SK-N-SH (cell line): ENCODE measurements at regions not wholly inside any gene's neighbourhood (a gene's known extent, or its start where the extent isn't known, plus 50 kb on each side); places are given as distances from the start of the nearest gene placed in this dataset.

Source experiments
- CTCF ChIA-PET: fragments of 300-600, 350-600 bp; formaldehyde crosslinking; extraction: SDS; loops from one replicate; lab custom pipeline; 2021; lab: Yijun Ruan, JAX
- POLR2A ChIA-PET: fragments of 350-600 bp; sonication (Branson Sonifier 250); formaldehyde crosslinking; extraction: SDS; loops from one replicate; lab custom pipeline; 2020; ENCODE audit warnings: antibody characterized with exemption, inconsistent platforms; lab: Yijun Ruan, JAX
- DNase-seq: peaks from one replicate; pipeline ENCODE4 v3.0.0; 2012
- H2AFZ ChIP-seq: fragments of 200-600 bp; sonication (generic); 2 replicates; pipeline ENCODE4 v1.8.1; 2016; ENCODE audit warnings: antibody characterized with exemption, mild to moderate bottlenecking, low read depth
- H3F3A ChIP-seq: fragments of 200-600 bp; sonication (generic); replicated peaks from 2 replicates; pipeline ENCODE3; 2016; ENCODE audit warnings: antibody characterized with exemption, mild to moderate bottlenecking; ENCODE audit not compliant: insufficient read depth
- H3K27ac ChIP-seq, 2 experiments: fragments of 200-500 bp in 1 of 2; fragments of 200-600 bp in 1 of 2; sonication (Bioruptor generic) in 1 of 2; sonication (generic), shearing (Covaris generic) in 1 of 2; 2 replicates each; pipeline versions ENCODE4 v1.5.1 to v1.6.1; 2014 to 2016; ENCODE audit warnings: low read depth in 2 of 2, inconsistent platforms in 1 of 2, low read length in 1 of 2, mild to moderate bottlenecking in 1 of 2, mixed read lengths in 1 of 2
- H3K27me3 ChIP-seq: fragments of 200-600 bp; sonication (generic), shearing (Covaris generic); 2 replicates; pipeline ENCODE4 v1.6.1; 2016; ENCODE audit warnings: mixed run types; ENCODE audit not compliant: insufficient read depth
- H3K36me3 ChIP-seq, 2 experiments: fragments of 200-500 bp in 1 of 2; fragments of 200-600 bp in 1 of 2; sonication (Bioruptor generic) in 1 of 2; sonication (generic) in 1 of 2; replicated peaks in 1 of 2; 2 replicates each; pipeline versions ENCODE3 to v1.5.1; 2014 to 2016; ENCODE audit warnings: low read length in 1 of 2, mild to moderate bottlenecking in 1 of 2; ENCODE audit not compliant: insufficient read depth in 2 of 2, control insufficient read depth in 1 of 2
- H3K4me1 ChIP-seq, 2 experiments: fragments of 200-500 bp in 1 of 2; fragments of 200-600 bp in 1 of 2; sonication (Bioruptor generic) in 1 of 2; sonication (generic), shearing (Covaris generic) in 1 of 2; 2 replicates each; pipeline versions ENCODE4 v1.5.1 to v1.6.1; 2014 to 2016; ENCODE audit warnings: low read depth in 1 of 2, low read length in 1 of 2, mixed run types in 1 of 2; ENCODE audit not compliant: insufficient read depth in 2 of 2, control insufficient read depth in 1 of 2
- H3K4me2 ChIP-seq: fragments of 200-600 bp; sonication (generic), shearing (Covaris generic); 2 replicates; pipeline ENCODE4 v1.6.1; 2017; ENCODE audit warnings: mixed run types
- H3K4me3 ChIP-seq, 2 experiments: fragments of 200-500 bp in 1 of 2; fragments of 200-600 bp in 1 of 2; sonication (Bioruptor generic) in 1 of 2; sonication (generic), shearing (Covaris generic) in 1 of 2; 2 replicates each; pipeline versions ENCODE4 v1.5.1 to v1.8.1; 2014 to 2016; ENCODE audit warnings: low read depth in 2 of 2, inconsistent platforms in 1 of 2, low read length in 1 of 2, mild to moderate bottlenecking in 1 of 2, mixed read lengths in 1 of 2, moderate library complexity in 1 of 2
- H3K79me2 ChIP-seq: fragments of 200-600 bp; sonication (generic); 2 replicates; pipeline ENCODE4 v1.8.1; 2017; ENCODE audit warnings: mild to moderate bottlenecking; ENCODE audit not compliant: insufficient read depth
- H3K9ac ChIP-seq: fragments of 200-600 bp; sonication (generic); 2 replicates; pipeline ENCODE4 v1.6.1; 2017; ENCODE audit warnings: mixed run types
- H3K9me2 ChIP-seq: fragments of 200-600 bp; sonication (generic); 2 replicates; pipeline ENCODE4 v1.6.1; 2017; ENCODE audit warnings: mixed run types
- H3K9me3 ChIP-seq: fragments of 200-600 bp; sonication (generic); 2 replicates; pipeline ENCODE4 v1.6.1; 2017; ENCODE audit warnings: mixed run types, mild to moderate bottlenecking, moderate library complexity
- H4K20me1 ChIP-seq: fragments of 200-600 bp; sonication (generic); 2 replicates; pipeline ENCODE4 v1.6.1; 2017; ENCODE audit warnings: mild to moderate bottlenecking, mixed run types; ENCODE audit not compliant: insufficient read depth
- EP300 ChIP-seq, 2 experiments: IDR thresholded peaks; 2 replicates each; pipeline versions ENCODE4 v1.4.0 to v1.6.1; 2012; ENCODE audit warnings: borderline replicate concordance in 1 of 2, low read depth in 1 of 2, low read length in 1 of 2
- EZH2phosphoT487 ChIP-seq: fragments of 200-600 bp; sonication (generic); IDR thresholded peaks from 2 replicates; pipeline ENCODE4 v1.6.1; 2017; ENCODE audit warnings: low read depth, mixed run types, mild to moderate bottlenecking, antibody characterized with exemption, moderate library complexity, borderline replicate concordance
- FOXJ3 ChIP-seq: sonication (generic); formaldehyde crosslinking; IDR thresholded peaks from 2 replicates; pipeline ENCODE4 v1.5.1; 2020; ENCODE audit warnings: mild to moderate bottlenecking, missing genetic modification reagents
- GATA2 ChIP-seq: sonication (generic); formaldehyde crosslinking; IDR thresholded peaks from 2 replicates; pipeline ENCODE4 v1.5.0; 2020; ENCODE audit warnings: mild to moderate bottlenecking, missing genetic modification reagents
- IRF3 ChIP-seq: fragments of 150-350 bp; IDR thresholded peaks from 2 replicates; pipeline ENCODE4 v1.6.1; 2016; ENCODE audit warnings: mild to moderate bottlenecking, low read depth, low read length
- MEF2A ChIP-seq: IDR thresholded peaks from 2 replicates; pipeline ENCODE4 v1.4.0; 2012; ENCODE audit warnings: low read depth, borderline replicate concordance
- PBX3 ChIP-seq: IDR thresholded peaks from 2 replicates; pipeline ENCODE4; 2012
- RCOR1 ChIP-seq: fragments of 150-350 bp; IDR thresholded peaks from 2 replicates; pipeline ENCODE4 v1.6.1; 2017; ENCODE audit warnings: antibody characterized with exemption, low read length
- SIN3A ChIP-seq: IDR thresholded peaks from 2 replicates; pipeline ENCODE4 v1.6.1; 2012; ENCODE audit warnings: low read depth, mild to moderate bottlenecking, low read length, moderate library complexity, borderline replicate concordance
- SMC3 ChIP-seq: IDR thresholded peaks from 2 replicates; pipeline ENCODE4 v1.6.1; 2012; ENCODE audit warnings: low read depth, low read length, improper control_type of control experiment
- TAF1 ChIP-seq: IDR thresholded peaks from 2 replicates; pipeline ENCODE4 v1.6.1; 2012; ENCODE audit warnings: low read depth, mild to moderate bottlenecking, low read length, moderate library complexity, borderline replicate concordance
- TCF12 ChIP-seq: IDR thresholded peaks from 2 replicates; pipeline ENCODE4 v1.4.0; 2012
- USF1 ChIP-seq: IDR thresholded peaks from 2 replicates; pipeline ENCODE4 v1.4.0; 2012; ENCODE audit warnings: low read depth, borderline replicate concordance
- YY1 ChIP-seq: IDR thresholded peaks from 2 replicates; pipeline ENCODE4 v1.4.0; 2012; ENCODE audit warnings: low read depth, mild to moderate bottlenecking
- WGBS: methylation state at CpG from one replicate; pipeline ENCODE4 v1.1.6; 2017; ENCODE audit warnings: low lambda C conversion rate; 5-methylcytosine and 5-hydroxymethylcytosine counted together
- TF ChIP-seq, protein P1 (sequence below): fragments of 150-350 bp; IDR thresholded peaks from 2 replicates; pipeline ENCODE4 v1.6.1; 2017; ENCODE audit warnings: antibody characterized with exemption, low read length, low read depth, borderline replicate concordance

DNA sequence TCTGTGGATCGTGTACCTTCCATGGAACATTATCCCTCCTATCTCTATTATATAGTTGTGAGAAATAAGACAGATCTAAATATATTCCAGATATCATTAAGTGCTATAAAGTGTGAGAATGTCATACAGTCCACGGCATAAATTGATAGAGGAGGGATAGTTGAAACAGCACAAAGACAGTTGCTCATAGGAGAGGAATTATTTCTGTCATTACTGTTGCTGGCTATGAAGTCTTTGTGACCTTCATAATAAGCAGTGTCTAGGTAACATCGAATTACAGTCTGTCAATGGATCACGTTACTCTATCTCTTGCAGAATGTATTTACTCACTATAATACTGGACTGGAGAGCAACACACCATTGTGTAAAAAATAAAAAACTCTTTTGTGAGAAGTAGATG lies 671.5 kb upstream of the PCDH20 start:
- H3K4me2 ChIP-seq = no peak overlapping the region
- no peaks in the 10 kb centered on the region for H3K27me3 ChIP-seq
- no peaks in the 10 kb centered on the region for H4K20me1 ChIP-seq
- TF ChIP-seq TCF12 (no peak), USF1 (no peak), IRF3 (no peak), SMC3 (no peak)
- H3K36me3 ChIP-seq = no peaks in the 10 kb centered on the region
- H3K79me2 ChIP-seq = no peaks in the 10 kb centered on the region
- WGBS = 28% methylated on average over 4 of the region's 4 CpGs
- H3K4me3 ChIP-seq = no peak overlapping the region
- CTCF ChIA-PET = no interaction called here
- no peaks in the 10 kb centered on the region for H3K4me1 ChIP-seq
- H3K9me3 ChIP-seq = no peaks in the 10 kb centered on the region
- no peak overlapping the region for H3K9ac ChIP-seq
- no peak for DNase-seq
- H2AFZ ChIP-seq = no peak overlapping the region
- no peak overlapping the region for H3K27ac ChIP-seq
- H3K9me2 ChIP-seq = no peaks in the 10 kb centered on the region
- H3F3A ChIP-seq = no peaks in the 10 kb centered on the region
- POLR2A ChIA-PET = no interaction called here

DNA sequence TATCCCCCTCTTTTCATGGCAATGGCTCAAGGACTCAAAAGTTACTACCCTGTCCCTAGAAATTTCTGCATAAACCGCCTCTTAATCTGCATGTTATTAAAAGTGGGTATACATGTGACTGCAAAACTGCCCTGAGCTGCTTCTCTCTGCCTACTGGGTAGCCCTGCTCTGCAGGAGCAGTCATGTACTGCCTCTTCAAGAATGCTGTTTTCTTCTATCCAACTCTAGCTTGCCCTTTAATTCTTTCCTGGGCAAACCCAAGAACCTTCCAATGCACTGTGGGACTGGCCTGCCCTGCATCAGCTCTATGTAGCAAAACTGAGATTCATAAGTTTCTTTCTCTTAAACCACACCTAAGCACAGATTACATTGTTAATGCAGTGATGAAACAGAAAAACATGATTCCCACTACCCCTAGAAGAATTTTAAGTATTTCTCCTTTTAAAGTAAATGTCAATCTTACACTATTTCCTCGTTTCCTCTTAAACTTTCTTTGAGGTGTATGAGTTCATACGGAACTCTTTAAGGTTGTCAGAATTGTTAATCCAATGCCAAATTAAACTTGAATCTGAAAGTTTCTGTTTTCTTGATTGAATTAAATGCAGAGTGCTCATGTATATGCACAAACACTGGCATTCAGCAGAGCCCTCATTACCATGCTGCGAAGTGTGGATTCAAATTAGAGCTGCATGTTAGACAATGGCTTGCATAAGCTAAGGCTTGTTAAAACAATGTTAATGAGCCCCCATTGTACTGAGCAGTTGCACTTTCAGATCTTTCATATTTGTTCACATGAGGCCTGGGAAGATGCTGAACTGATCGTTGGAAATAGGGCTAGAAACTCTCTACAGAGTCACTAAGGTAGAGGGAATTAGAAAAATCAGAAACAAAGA lies 669.9 kb upstream of the PCDH20 start:
- H3F3A ChIP-seq = no peaks in the 10 kb centered on the region
- H3K9me2 ChIP-seq = no peaks in the 10 kb centered on the region
- DNase-seq = no peak
- 37% methylated on average over 5 of the region's 5 CpGs for WGBS
- TF ChIP-seq EZH2phosphoT487 = no peak
- TF ChIP-seq, all 33 proteins: peak for 0
- Histone ChIP-seq H3K4me3 (no peak overlapping the region), H3K27me3 (no peaks in the 10 kb centered on the region), H3K36me3 (no peaks in the 10 kb centered on the region), H3K4me2 (no peak overlapping the region), H3K9me3 (no peaks in the 10 kb centered on the region), H4K20me1 (no peaks in the 10 kb centered on the region), H3K4me1 (no peaks in the 10 kb centered on the region), H3K9ac (no peak overlapping the region), H3K79me2 (no peaks in the 10 kb centered on the region), H2AFZ (no peak overlapping the region), H3K27ac (no peak overlapping the region)
- CTCF ChIA-PET = no interaction called here
- POLR2A ChIA-PET = no interaction called here

GRCh38 chr13:62084728-62085127 lies 669.1 kb upstream of the PCDH20 start:
- no peaks in the 10 kb centered on the region for H3K36me3 ChIP-seq
- no peaks in the 10 kb centered on the region for H4K20me1 ChIP-seq
- H3K4me2 ChIP-seq = no peak overlapping the region
- H3K27me3 ChIP-seq = no peaks in the 10 kb centered on the region
- no peaks in the 10 kb centered on the region for H3K9me2 ChIP-seq
- DNase-seq = no peak
- no peaks in the 10 kb centered on the region for H3K9me3 ChIP-seq
- no peaks in the 10 kb centered on the region for H3K4me1 ChIP-seq
- no peak overlapping the region for H3K4me3 ChIP-seq
- H3K79me2 ChIP-seq = no peaks in the 10 kb centered on the region
- CTCF ChIA-PET = no interaction called here
- TF ChIP-seq FOXJ3 (CRISPR knock-in tag) (no peak), PBX3 (no peak), RCOR1 (no peak), MEF2A (no peak), SMC3 (no peak), YY1 (no peak), TCF12 (no peak), GATA2 (no peak), SIN3A (no peak), TAF1 (no peak), EP300 (IDR thresholded peaks at IDR 0.05; ENCODE audit: borderline replicate concordance in 1 of 2, low read depth in 1 of 2, low read length in 1 of 2) (no peak)
- TF ChIP-seq, protein P1, sequence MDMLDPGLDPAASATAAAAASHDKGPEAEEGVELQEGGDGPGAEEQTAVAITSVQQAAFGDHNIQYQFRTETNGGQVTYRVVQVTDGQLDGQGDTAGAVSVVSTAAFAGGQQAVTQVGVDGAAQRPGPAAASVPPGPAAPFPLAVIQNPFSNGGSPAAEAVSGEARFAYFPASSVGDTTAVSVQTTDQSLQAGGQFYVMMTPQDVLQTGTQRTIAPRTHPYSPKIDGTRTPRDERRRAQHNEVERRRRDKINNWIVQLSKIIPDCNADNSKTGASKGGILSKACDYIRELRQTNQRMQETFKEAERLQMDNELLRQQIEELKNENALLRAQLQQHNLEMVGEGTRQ = no peak
- no peak overlapping the region for H2AFZ ChIP-seq
- no peak overlapping the region for H3K9ac ChIP-seq
- POLR2A ChIA-PET = no interaction called here
- no peaks in the 10 kb centered on the region for H3F3A ChIP-seq
- no peak overlapping the region for H3K27ac ChIP-seq
